GM21619 (cell line): ENCODE measurements at regions not wholly inside any gene's neighbourhood (a gene's known extent, or its start where the extent isn't known, plus 50 kb on each side); places are given as distances from the start of the nearest gene placed in this dataset.

Source experiments
- ATAC-seq: cut with Tn5 transposase; IDR thresholded peaks from one replicate; pipeline ENCODE4 v1.9.1; 2021; ENCODE audit not compliant: unreplicated experiment

- no peak for ATAC-seq
Measured at GRCh38 chr4:125434136-125434535, 119.4 kb downstream of the FAT4 start.

- no peak for ATAC-seq
Measured at GRCh38 chr4:125440814-125441213, 126.1 kb downstream of the FAT4 start.

- no peak for ATAC-seq
Measured at GRCh38 chr4:125444166-125444565, 129.4 kb downstream of the FAT4 start.

- ATAC-seq = no peak
Measured at GRCh38 chr4:125445525-125445924, 130.8 kb downstream of the FAT4 start.

GRCh38 chr4:125447551-125448290, 133.0 kb downstream of the FAT4 start:
- no peak for ATAC-seq

GRCh38 chr4:125456075-125456474, 141.3 kb downstream of the FAT4 start:
- ATAC-seq = no peak

GRCh38 chr4:125459531-125459930, 144.8 kb downstream of the FAT4 start:
- no peak for ATAC-seq

- ATAC-seq = no peak
Measured at GRCh38 chr4:125461676-125462363, 147.1 kb downstream of the FAT4 start.

- ATAC-seq = no peak
Measured at GRCh38 chr4:125464146-125464545, 149.4 kb downstream of the FAT4 start.

GRCh38 chr4:125481334-125482045, 166.7 kb downstream of the FAT4 start:
- no peak for ATAC-seq

GRCh38 chr4:125482822-125483221, 168.1 kb downstream of the FAT4 start:
- ATAC-seq = no peak

GRCh38 chr4:125483278-125483677, 168.5 kb downstream of the FAT4 start:
- ATAC-seq = no peak

- no peak for ATAC-seq
Measured at GRCh38 chr4:125484912-125485311, 170.2 kb downstream of the FAT4 start.

GRCh38 chr4:125486351-125486750, 171.6 kb downstream of the FAT4 start:
- no peak for ATAC-seq

GRCh38 chr4:125489952-125490690, 175.4 kb downstream of the FAT4 start:
- no peak for ATAC-seq

- no peak for ATAC-seq
Measured at GRCh38 chr4:125492957-125493356, 178.2 kb downstream of the FAT4 start.

GRCh38 chr4:125497861-125498260, 183.1 kb downstream of the FAT4 start:
- ATAC-seq = no peak

GRCh38 chr4:125498981-125499380, 184.2 kb downstream of the FAT4 start:
- no peak for ATAC-seq

GRCh38 chr4:125501090-125501489, 186.3 kb downstream of the FAT4 start:
- no peak for ATAC-seq

GRCh38 chr4:125501568-125501967, 186.8 kb downstream of the FAT4 start:
- no peak for ATAC-seq

GRCh38 chr4:125505621-125506020, 190.9 kb downstream of the FAT4 start:
- ATAC-seq = no peak
